Limb (tissue), 2 donors: ENCODE measurements at regions not wholly inside any gene's neighbourhood (a gene's known extent, or its start where the extent isn't known, plus 50 kb on each side); places are given as distances from the start of the nearest gene placed in this dataset.
A peak's percentile ranks its signal among the peaks of the same experiment; 100 is the strongest.
"Not testable (repeated sequence)": the region's sequence is repeated elsewhere in the genome, so short reads cannot be mapped to it uniquely, and the experiment has no call there.

Experiments used
- DNase-seq, 2 donors: peaks; one replicate each; pipeline ENCODE4 v3.0.0-alpha.2; 2016; ENCODE audit errors: extremely low spot score in 2 of 2

GRCh38 chr2:129912871-129913694 lies 66.4 kb upstream of the RAB6C start:
- peak in 1 of 2 donors; percentile 15 for DNase-seq

DNA sequence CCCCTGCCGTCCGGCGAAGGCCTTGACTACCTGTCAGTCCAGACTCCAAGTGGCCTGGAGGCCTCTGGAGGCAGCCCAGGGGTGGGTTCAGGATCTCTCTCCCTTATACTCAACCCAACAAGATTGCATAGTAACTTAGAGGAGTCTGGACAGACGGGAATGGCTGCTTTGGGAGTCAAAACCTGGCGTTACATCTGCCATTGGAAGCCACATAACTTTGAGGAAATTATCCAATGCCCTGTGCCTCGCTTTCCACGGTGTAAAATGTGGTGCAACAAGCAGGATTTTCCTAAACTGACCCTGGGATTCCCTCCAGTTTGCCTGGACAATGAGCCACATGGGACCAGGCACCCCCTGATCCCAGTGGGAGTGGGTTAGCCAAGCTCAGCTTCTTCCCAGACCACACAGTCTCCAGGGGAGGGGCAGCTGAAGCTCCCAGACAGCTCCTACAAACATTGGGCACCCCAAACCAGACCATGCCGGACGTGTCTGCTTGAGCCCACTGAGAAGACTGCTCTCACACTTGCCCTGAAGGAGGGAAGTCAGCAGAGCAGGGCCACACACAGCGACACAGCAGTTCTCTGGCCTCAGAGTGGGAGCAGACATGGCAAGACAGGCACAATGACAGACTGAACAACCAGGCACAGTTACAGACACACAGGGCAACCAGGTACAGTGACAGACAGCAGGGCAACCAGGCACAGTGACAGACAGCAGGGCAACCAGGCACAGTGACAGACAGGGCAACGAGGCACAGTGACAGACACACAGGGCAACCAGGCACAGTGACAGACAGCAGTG lies 65.6 kb upstream of the RAB6C start:
- DNase-seq, result peak in 1 of 2 donors; percentile 17

DNA sequence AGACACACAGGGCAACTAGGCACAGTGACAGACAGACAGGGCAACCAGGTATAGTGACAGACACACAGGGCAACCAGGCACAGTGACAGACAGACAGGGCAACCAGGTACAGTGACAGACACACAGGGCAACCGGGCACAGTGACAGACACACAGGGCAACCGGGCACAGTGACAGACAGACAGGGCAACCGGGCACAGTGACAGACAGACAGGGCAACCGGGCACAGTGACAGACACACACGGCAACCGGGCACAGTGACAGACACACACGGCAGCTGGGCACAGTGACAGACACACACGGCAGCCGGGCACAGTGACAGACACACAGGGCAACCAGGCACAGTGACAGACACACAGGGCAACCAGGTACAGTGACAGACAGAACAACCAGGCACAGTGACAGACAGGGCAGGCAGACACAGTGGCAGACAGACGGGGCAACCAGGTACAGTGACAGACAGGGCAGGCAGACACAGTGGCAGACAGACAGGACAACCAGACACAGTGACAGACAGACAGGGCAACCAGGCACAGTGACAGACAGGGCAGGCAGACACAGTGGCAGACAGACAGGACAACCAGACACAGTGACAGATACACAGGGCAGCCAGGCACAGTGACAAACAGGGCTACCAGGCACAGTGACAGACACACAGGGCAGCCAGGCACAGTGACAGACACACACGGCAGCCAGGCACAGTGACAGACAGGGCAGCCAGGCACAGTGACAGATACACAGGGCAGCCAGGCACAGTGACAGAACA lies 64.7 kb upstream of the RAB6C start:
- peak in 1 of 2 donors; percentile 22 for DNase-seq

- DNase-seq, result peak in 1 of 2 donors; percentile 7
Observed at GRCh38 chr2:129915303-129915840, 64.1 kb upstream of the RAB6C start.

DNA sequence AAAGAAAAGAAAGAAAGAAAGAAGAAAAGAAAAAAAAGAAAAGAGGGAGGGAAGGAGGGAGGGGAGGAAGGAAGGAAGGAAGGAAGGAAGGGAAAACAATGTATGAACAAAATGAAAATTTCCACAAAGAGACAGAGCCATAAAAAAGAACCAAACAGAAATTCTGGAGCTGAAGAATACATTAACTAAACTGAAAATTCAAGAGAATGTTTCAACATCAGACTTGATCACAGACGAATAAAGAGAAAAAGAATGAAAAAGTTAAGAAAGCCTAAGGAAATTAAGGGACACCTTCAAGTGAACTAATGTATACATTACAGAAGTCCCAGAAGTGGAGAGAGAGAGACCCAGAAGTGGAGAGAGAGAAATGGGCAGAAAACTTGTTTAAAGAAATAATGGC lies 60.9 kb upstream of the RAB6C start:
- no peak for DNase-seq

DNA sequence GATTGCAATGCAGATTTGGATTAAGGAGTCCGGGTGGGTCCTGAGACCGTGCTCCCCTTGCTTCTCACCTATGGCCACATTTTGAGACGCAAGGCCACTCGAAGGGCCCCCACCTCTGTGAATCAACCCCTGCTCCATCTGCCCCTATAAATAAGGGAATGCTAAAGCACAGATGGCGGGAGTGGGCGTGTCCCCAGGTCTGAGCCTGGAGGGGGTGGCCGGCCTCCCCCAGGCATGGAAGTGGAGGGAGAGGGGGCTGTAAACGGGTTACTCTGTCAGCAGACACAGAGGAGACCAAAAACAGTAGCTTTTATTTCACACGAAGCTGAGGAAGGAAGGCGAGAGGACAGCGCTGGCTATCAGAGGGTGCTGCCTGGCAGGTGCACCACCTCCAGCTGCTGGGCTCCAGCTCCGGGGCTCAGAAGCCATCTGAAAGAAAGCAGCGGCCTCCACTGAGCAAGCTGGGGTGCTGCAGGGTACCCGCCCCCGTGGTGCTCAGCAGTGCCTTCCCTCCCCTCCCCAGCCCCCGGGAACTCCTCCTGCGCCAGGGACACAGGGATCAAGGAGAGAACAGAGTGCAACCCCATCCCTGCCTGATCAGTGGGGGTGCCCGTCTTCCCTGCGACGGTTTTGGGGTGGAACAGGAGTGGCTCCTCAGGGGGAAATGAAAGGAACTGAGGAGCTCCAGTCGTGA lies 56.7 kb upstream of the RAB6C start:
- no peak for DNase-seq

GRCh38 chr2:129923265-129924091 lies 56.0 kb upstream of the RAB6C start:
- DNase-seq, result peak; percentile 39 to 70

DNA sequence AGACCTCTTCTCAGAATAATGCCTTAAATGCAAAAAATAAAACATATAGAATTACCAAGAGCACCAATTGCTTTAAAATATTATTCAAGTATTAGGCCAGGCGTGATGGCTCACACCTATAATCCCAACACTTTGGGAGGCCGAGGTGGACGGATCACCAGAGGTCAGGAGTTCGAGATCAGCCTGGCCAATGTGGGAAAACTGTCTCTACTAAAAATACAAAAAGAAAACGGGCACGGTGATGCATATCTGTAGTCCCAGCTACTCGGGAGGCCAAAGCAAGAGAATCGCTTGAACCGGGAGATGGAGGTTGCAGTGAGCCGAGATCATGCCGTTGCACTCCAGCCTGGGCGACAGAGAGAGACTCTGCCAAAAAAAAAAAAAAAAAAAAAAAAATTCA lies 55.4 kb upstream of the RAB6C start:
- not testable (repeated sequence) for DNase-seq

DNA sequence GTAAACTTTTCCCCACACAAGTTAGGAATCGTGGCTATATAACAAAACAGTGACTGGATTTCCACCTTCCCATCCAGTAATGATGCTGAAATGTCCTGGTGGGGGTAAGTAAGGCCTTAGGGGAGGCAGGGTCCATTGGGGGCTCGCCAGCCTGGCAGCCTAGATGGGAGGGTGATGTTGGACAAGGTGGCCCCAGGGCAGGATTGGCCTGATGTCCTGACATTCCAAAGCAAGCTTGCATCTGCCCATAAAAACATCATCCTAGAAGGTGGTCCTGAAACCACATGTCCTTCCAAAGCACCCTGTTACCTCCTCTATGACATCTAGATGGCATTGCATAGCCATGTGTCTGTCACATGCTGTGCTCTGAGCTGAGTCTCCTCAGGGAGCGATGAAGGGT lies 54.1 kb upstream of the RAB6C start:
- no peak for DNase-seq

DNA sequence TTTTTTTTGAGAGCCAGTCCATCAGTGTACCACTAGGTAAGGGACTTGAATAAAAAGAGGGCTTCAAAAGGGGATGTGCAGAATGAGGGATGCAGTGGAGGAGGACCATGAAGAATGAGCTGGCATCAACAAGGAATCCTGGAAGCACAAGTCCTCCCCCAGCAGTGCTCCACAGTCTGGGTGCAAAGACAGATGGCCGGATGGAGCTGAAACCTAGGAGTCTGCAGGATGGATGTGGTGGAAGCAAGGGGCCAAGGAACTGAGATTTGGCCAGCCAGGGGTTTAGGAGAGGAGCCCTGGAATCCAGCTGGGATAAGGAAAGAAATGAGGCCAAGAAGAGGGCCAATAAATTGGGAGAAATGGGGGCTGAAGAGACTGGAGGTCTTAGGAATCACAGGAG lies 51.8 kb upstream of the RAB6C start:
- no peak for DNase-seq

DNA sequence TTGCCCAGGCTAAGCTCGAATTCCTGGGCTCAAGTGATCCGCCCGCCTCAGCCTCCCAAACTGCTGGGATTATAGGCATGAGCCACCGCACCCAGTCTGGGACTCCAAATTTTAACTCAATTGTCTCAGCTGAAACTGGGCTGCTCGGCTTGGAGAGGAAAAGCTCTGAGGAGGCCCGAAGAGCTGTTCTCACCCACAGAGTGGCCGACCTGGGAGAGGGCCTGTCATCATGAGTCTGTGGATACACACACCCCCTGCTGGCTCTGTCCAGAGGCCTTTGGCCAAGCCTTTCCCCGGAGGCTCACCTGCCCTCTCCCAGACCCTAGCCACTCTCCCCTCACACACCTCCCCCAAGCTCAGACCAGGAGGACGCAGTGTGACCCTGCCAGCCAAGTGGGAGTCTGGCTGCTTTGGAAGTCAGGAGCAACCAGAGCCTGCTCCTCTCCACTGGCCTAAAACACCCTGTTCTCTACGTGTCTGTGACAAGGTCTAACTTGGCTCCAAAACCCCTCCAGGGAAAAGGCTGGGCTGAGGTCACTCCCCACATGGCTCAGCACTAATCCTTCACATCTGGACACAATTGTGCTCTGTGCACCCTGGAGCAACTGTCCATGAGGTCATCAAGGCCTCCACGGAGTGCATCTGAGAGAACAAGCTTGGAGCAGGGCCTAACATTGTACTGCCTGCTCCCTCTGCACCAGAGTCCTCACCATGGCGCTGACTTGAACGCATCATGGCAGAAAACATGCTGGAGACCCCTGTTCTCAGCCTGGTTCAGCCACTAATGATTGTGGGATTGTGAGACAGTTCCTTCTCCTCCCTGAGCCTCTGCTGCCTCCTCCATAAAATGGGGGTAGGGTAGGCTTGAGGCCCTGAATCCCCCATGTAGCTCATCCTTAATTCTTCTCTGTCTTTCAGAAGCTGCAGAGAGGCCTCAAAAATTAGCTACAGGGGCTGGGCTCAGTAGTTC lies 49.9 kb upstream of the RAB6C start:
- no peak for DNase-seq
